ENCODE measurements at regions not wholly inside any gene's neighbourhood (a gene's known extent, or its start where the extent isn't known, plus 50 kb on each side); places are given as distances from the start of the nearest gene placed in this dataset.

- no peak for DNase-seq (ENCODE audit: low spot score)
Observed at GRCh38 chrX:69027181-69028005, 137.9 kb downstream of the PJA1 start.

- no peak for DNase-seq (ENCODE audit: low spot score)
Observed at GRCh38 chrX:69025802-69026301, 139.4 kb downstream of the PJA1 start.

- no peak for DNase-seq (ENCODE audit: low spot score)
Observed at GRCh38 chrX:69024931-69025330, 140.3 kb downstream of the PJA1 start.

- no peak for DNase-seq (ENCODE audit: low spot score)
Observed at GRCh38 chrX:69024161-69024736, 141.0 kb downstream of the PJA1 start.

- no peak for DNase-seq (ENCODE audit: low spot score)
Observed at GRCh38 chrX:69022430-69022829, 142.8 kb downstream of the PJA1 start.

GRCh38 chrX:69021141-69021960 is 143.9 kb downstream of the PJA1 start:
- DNase-seq (ENCODE audit: low spot score), result no peak

GRCh38 chrX:69020316-69020715 is 144.9 kb downstream of the PJA1 start:
- DNase-seq (ENCODE audit: low spot score), result no peak

GRCh38 chrX:69019073-69019890 is 146.0 kb downstream of the PJA1 start:
- DNase-seq (ENCODE audit: low spot score), result no peak

- no peak for DNase-seq (ENCODE audit: low spot score)
Observed at GRCh38 chrX:69018416-69019072, 146.7 kb downstream of the PJA1 start.

- no peak for DNase-seq (ENCODE audit: low spot score)
Observed at GRCh38 chrX:69016293-69016941, 148.8 kb downstream of the PJA1 start.

- DNase-seq (ENCODE audit: low spot score), result no peak
Observed at GRCh38 chrX:69015564-69016292, 149.5 kb downstream of the PJA1 start.

GRCh38 chrX:69015156-69015555 is 150.1 kb downstream of the PJA1 start:
- no peak for DNase-seq (ENCODE audit: low spot score)

- no peak for DNase-seq (ENCODE audit: low spot score)
Observed at GRCh38 chrX:69014200-69014599, 151.1 kb downstream of the PJA1 start.

- DNase-seq (ENCODE audit: low spot score), result no peak
Observed at GRCh38 chrX:69010339-69010738, 154.9 kb downstream of the PJA1 start.

GRCh38 chrX:69000877-69001276 is 164.4 kb downstream of the PJA1 start:
- DNase-seq (ENCODE audit: low spot score), result no peak

GRCh38 chrX:68999931-69000330 is 165.3 kb downstream of the PJA1 start:
- no peak for DNase-seq (ENCODE audit: low spot score)

- DNase-seq (ENCODE audit: low spot score), result no peak
Observed at GRCh38 chrX:68999356-68999755, 165.9 kb downstream of the PJA1 start.

GRCh38 chrX:68998716-68999115 is 166.5 kb downstream of the PJA1 start:
- DNase-seq (ENCODE audit: low spot score), result no peak

GRCh38 chrX:68997911-68998310 is 167.3 kb downstream of the PJA1 start:
- no peak for DNase-seq (ENCODE audit: low spot score)

GRCh38 chrX:68997511-68997910 is 167.7 kb downstream of the PJA1 start:
- DNase-seq (ENCODE audit: low spot score), result no peak
